Anterior cingulate cortex (tissue), 58 donors: ENCODE measurements at regions not wholly inside any gene's neighbourhood (a gene's known extent, or its start where the extent isn't known, plus 50 kb on each side); places are given as distances from the start of the nearest gene placed in this dataset.
"Not testable (repeated sequence)": the region's sequence is repeated elsewhere in the genome, so short reads cannot be mapped to it uniquely, and the experiment has no call there.

ENCODE experiments used
- DNase-seq, 58 donors: peaks; one replicate each; lab custom pipeline; 2025; lab: John Stamatoyannopoulos, UW

GRCh38 chr2:8370258-8370802 lies 311.5 kb upstream of the ID2 start:
- no peak for DNase-seq

GRCh38 chr2:8371653-8372052 lies 310.2 kb upstream of the ID2 start:
- no peak for DNase-seq

DNA sequence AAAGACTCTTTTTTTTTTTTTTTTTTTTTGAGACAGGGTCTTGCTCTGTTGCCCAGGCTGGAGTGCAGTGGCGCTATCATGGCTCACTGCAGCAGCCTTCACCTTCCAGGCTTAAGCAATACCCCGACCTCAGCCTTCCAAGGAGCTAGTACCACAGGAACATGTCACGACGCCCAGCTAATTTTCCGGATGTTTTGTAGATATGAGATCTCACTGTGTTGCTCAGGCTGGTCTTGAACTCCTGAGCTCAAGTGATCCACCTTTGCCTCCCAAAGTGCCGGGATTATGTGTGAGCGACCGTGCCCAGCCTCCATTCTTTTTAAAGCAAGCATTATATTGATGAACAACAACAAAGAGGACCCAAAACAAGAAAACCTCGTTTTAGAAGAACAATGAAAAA lies 307.1 kb upstream of the ID2 start:
- DNase-seq: no peak

DNA sequence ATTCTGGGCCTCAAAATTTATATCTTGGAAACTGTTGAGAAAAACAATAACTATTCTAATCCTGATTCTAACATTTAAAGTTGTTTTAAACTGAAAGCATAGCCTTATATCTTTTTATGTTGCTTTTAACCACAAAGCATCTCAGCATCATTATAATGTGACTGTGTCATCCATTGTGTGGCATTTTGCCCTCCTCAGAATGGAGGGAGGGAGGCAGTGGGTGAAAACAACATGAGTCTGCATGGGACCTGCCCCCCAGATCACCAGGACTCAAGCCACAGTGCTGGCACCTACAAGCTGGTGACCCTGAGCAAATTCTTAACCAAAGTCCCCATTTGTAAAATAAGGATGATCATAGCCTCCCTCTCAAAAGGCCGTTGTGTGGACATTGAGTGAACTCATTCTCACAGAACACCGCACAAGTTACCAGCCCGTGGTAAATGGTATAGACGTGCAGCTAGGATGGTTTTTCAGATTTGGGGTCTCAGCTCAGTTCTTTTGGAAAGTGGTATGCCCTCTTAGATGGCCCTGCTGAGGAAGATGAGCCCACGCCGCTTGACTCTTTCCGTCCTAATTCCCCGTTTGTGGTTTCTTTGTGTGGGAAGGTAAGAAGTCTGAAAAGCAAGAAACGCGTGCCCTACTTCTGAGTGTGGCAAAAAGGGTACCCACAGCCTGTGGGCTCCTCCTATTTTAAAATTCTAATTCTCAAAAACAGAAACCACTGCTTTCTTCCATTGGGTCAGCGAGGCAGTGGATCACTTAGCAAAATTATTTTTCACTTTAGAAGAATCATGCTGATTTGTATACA lies 305.0 kb upstream of the ID2 start:
- DNase-seq: no peak

DNA sequence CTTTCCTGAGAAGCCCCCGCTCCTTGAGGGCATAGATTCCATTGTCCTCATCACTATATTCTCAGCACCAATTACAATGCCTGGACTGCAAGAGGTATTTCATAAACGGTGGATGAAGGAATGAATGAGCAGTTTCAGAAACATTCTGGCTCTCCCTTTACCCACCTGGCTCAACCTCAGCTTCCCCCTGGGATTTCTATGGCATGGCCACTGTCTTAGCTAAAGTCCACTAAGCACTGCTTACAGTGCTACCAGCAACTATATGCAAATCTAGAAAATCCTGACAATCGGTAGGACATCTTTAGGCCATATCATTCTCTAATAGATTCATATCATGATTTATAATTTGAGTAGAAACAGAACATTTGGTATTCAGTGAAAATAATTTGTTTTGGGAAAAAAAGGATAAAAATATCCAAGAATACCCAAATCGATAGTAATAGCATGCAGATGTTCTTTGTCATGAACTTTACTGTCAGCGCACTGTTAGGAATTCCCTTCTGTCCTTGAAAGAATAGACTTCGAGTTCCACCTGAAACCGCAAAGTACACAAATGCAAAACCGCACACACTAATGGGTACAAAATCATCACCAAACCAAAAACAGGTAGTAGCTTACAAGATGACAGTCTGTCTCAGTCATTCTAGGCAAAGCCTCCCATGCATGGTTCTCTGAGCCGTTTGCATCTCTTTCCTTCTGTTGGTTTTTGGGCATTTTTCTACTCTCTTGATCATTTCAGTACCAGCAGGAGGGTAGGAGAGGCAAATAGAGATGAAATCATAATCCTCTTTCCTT lies 303.6 kb upstream of the ID2 start:
- no peak for DNase-seq

DNA sequence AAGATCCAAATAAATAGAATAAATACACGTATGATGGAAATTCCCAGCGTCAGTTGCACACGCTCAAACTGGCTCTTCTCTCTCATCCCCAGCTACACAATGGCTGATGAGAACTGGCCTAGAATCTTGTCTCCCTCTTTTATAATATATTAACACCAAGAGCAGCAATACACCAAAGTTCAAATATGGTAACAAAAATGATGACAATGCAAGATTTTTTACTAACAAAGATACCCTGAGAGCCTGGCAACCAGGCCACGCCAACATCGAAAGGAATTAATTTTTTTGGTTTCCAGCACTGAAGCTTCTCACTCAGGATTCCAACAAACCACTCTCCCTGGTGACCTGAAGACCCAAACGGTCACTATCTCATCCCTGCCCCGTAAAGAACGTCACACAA lies 302.7 kb upstream of the ID2 start:
- DNase-seq: no peak

DNA sequence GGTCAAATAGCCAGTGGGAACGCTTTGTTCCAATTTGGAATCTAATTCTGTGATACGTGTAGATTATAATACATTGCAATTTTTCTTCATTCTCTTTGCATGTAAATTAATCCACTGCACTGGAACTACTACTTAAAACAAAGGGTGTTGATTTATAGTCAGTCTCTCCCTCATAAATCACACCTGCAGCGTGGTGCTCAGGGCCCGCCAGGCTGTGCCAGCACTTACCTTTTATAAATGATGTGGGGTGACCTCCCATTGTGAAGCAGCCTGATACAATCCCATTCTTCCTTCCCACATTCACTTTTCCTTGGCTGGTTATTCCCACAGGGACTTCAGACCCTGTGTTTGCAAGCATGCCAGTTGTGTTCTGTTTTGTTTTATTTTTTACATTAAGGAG lies 302.3 kb upstream of the ID2 start:
- DNase-seq: no peak

DNA sequence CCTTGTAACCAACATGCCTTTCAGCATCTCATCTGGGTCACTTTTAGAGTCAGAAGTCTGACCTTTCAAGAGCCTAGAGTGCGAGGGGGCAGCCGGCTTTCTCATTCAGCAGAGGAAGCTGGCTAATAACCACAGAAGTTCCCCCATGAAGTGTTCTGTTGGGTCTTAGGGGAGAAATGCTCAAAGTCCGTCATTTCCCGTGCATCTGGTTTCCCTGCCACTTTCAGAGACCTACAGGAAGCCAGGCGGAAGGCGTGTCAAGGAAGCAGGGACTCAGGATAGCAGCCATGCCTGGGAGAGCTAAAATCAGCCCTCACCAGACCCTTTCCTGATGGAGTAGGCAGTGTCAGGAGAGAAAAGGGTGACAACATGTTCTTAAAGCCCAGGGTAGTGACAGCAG lies 301.8 kb upstream of the ID2 start:
- no peak for DNase-seq

- no peak for DNase-seq
Observed at GRCh38 chr2:8380566-8380965, 301.3 kb upstream of the ID2 start.

DNA sequence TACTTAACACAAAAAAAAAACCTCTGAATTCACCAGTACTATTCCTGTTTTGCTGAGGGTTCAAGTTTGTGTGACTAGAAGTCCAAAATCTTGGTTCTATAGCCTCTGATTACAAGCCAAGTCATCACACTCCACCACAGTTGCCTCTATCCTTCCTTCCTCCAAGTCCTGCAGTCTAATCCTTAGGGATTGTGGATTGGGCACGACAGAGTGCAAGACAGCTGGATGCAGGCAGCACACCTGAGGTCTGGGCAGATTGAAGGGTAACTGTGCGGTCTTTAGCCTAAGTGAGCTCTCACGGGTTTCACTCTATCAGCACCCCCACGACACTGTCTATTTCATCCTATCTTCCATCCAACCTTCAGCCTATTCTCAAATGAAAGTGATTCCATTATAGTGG lies 299.4 kb upstream of the ID2 start:
- no peak for DNase-seq

DNA sequence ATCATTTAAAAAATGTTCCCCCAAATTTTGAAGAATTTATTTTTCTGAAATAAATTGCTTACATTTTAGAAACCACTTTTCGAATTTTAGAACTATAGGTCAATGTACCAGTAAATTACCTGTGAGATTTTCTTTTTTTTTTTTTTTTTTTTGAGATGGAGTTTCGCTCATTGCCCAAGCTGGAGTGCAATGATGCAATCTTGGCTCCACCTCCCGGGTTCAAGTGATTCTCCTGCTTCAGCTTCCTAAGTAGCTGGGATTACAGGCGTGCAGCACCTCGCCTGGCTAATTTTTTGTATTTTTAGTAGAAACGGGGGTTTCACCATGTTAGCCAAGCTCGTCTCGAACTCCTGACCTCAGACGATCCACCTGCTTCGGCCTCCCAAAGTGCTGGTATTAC lies 295.1 kb upstream of the ID2 start:
- DNase-seq: not testable (repeated sequence)

DNA sequence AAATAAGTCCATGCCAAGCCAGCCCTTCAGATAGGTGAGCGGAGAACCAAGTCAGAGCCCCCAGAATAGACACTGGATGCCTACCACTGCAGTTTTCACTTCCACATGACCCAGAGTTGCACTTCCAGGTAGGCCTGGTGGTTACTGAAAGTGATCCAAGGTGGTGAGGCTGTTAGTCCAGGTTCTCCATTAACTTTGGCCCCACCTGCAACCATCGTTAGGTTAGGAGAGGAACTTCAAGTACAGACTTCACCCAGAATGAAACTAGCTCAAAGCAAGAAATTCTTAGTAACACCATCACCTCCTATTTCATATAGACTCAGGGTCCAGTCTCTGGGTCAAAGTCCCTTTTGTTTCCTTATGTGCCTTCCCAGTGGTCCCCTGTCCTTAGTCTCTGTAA lies 293.1 kb upstream of the ID2 start:
- no peak for DNase-seq

- no peak for DNase-seq
Observed at GRCh38 chr2:8389431-8390108, 292.3 kb upstream of the ID2 start.

GRCh38 chr2:8391126-8391525 lies 290.7 kb upstream of the ID2 start:
- DNase-seq: no peak

DNA sequence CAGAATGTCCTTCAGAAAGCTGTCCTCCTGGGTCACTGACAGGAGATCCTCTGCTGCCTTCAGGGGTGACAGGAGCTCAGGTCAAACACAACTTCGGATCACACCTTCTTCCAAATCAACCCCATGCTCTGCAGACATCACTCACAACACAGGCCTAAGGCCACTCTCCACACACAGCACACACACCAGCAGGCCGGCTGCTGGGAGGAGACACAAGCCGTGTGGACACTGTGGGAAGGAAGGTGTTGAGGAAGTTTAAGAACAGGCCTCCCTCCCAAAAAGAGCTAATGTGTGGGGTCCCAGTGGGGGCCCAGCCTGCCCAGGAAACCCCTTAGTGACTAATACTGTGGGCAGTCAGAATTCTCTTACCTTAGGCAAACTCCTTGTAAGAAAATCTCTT lies 290.3 kb upstream of the ID2 start:
- no peak for DNase-seq

DNA sequence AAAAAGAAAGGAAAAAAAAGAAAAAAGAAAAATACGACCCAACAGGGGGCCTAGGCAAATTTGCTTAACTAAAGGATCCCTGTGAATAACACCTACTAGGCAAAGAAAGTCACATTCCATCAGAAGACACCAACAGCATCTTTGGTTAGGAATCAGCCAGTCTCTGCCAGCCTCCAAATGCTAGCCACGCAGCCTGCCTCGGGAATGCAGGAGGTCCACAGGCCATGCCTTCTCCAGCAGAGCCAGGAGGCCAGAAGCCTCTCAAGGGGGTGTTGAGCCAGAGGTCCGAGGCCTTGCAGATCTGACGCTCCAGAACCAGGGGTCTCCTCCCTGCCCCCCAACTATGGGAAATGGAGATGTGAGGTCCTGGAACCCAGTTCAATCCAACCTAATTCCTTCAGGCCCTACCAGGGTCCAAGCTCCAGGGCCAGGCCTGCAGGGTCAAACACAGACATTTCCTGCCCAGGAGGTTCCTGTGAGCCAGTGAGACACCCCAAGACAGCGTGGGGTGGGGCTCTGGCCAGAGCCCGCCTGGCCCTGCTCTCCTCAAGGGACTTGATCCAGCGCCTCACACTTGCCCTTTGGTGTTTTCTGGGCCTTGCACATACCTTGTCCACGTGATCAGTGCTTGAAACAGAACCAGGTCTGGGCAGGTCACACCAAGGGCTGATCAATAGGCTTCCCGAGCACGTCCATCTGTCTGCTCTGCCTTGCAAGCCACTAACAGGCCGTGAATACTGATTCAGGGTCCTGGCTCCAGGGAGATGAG lies 289.6 kb upstream of the ID2 start:
- no peak for DNase-seq

DNA sequence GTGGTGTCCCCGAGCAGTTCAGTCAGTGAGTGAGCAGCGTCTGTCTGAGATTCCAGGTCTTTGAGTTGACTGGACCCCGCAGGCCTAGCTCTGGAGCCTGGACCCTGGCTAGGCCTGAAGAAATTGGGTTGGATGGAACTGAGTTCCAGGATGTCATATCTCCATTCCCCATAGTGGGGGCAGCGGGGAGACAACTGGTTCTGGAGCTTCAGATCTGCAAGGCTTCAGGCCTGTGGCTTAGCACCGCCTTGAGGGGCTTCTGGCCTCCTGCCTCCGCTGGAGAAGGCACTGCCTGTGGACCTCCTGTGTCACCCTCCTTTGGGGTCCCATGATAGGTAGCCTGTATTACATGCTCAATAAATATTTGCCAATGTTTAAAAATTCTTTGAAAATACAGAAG lies 288.4 kb upstream of the ID2 start:
- no peak for DNase-seq

DNA sequence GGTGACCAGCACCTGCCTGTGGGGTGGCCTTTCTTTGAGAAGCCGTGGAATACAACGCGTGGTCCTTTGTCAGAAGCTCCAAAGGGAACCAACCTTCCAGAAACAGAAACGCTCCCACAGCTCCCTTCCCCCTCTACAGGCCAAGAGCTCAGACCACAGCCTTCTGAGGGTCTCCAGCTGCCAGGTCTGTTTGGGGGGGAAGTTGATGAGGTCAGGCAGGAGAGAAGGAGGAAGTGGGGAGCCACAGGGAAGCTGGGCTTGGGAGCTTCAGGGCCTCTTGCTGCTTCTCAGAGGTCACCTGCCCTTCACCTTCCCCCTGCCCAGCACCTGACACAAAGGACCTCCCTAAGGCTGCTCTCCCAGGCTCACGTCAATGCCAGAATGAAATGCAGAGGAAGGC lies 287.7 kb upstream of the ID2 start:
- no peak for DNase-seq

DNA sequence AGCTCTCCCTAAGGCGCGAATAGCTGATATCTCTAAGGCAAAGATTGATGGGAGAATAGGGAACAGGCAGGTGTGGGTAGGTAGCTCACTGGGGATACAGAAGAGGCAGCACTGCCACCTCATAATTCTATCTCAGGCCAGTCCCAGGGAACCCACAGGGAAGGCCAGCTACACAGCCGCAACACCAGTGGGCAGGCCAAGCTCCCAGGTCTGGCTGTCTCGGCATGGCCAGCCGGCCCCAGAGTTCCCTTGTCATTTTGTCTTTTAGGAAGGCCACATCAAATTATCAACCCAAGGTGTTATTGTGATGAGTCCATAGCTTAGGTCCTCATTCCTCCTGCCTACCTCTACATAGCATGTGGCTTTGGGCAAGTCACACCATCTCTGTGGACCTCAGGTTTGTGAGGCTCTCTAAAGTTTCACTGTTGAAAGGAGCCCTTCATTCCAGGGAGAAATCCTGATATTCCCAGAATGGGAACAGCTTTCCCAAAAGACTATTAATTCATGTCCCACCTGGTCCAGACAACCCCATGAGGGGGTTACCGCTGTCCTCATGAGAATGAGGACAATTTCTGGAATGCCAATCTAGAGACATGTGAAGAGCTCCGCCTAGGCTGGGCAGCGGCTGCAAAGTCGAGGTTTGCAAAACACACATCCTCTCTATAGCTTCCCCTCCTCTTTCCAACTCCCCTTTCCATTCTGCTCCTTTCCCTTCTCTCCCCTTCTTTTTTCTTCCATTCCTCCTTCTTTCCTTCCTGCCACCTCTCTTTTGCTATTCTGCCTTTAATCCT lies 287.1 kb upstream of the ID2 start:
- DNase-seq: no peak

DNA sequence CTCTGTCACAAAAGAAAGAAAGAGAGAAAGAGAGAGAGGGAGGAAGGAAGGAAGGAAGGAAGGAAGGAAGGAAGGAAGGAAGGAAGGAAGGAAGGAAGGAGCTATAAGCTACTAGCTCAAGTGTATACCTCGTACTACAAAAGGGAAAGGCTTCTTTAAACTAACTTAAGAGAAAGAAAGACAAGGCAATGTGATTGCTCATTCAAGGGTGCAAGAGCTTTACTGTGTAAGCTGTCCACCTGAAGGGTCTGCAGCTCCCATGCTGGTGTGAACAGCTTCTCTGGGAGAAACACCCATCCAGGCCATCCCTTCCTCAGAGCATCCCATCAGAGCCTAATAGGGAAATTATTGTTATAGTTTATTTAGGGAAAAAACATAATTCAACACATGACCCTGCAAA lies 286.1 kb upstream of the ID2 start:
- DNase-seq: no peak
